WTC11 (cell line): ENCODE measurements at regions not wholly inside any gene's neighbourhood (a gene's known extent, or its start where the extent isn't known, plus 50 kb on each side); places are given as distances from the start of the nearest gene placed in this dataset.

ENCODE experiments used
- ATAC-seq: fragments of 200-7000 bp; cut with Tn5 transposase; 2 replicates; pipeline ENCODE4 v1.10.0; 2021; ENCODE audit warnings: mild to moderate bottlenecking, moderate library complexity
- CTCF ChIA-PET: fragments of 300-600 bp; sonication (Branson Sonifier 250); formaldehyde crosslinking; loops from one replicate; lab custom pipeline; 2021; ENCODE audit warnings: antibody characterized with exemption; lab: Charles Lee
- POLR2A ChIA-PET: fragments of 350-600 bp; sonication (Branson Sonifier 250); formaldehyde crosslinking; loops from one replicate; lab custom pipeline; 2021; ENCODE audit warnings: antibody characterized with exemption; lab: Charles Lee
- DNase-seq: peaks from one replicate; pipeline ENCODE4 v3.0.0; 2021; ENCODE audit warnings: low spot score
- H3K27ac Mint-ChIP-seq: 2 replicates; pipeline ENCODE4 v1.8.0; 2021; ENCODE audit warnings: mixed read lengths
- H3K27me3 Mint-ChIP-seq: 2 replicates; pipeline ENCODE4 v1.8.0; 2021; ENCODE audit warnings: low read depth, mild to moderate bottlenecking, moderate library complexity, mixed read lengths
- H3K36me3 Mint-ChIP-seq: 2 replicates; pipeline ENCODE4 v1.8.0; 2021; ENCODE audit warnings: mixed read lengths
- H3K4me1 Mint-ChIP-seq: 2 replicates; pipeline ENCODE4 v1.8.0; 2022; ENCODE audit warnings: mixed read lengths
- H3K4me3 Mint-ChIP-seq: 2 replicates; pipeline ENCODE4 v1.8.0; 2021; ENCODE audit warnings: mild to moderate bottlenecking, moderate library complexity, mixed read lengths
- H3K9me3 Mint-ChIP-seq: 2 replicates; pipeline ENCODE4 v1.8.0; 2021; ENCODE audit warnings: mixed read lengths
- CBFB ChIP-seq: sonication (generic); formaldehyde crosslinking; IDR thresholded peaks from 2 replicates; pipeline ENCODE4 v1.8.1; 2022; ENCODE audit warnings: mild to moderate bottlenecking, low read depth, missing genetic modification reagents
- FOXP1 ChIP-seq: sonication (generic); formaldehyde crosslinking; IDR thresholded peaks from 2 replicates; pipeline ENCODE4 v1.8.0; 2022; ENCODE audit warnings: missing genetic modification reagents, mild to moderate bottlenecking, moderate library complexity, borderline replicate concordance
- GABPB1 ChIP-seq: sonication (generic); formaldehyde crosslinking; IDR thresholded peaks from 2 replicates; pipeline ENCODE4 v1.8.1; 2023; ENCODE audit warnings: mild to moderate bottlenecking, missing genetic modification reagents
- GRHL2 ChIP-seq: fragments of 250-450 bp; sonication (Bioruptor Pico); IDR thresholded peaks from 2 replicates; pipeline ENCODE4 v1.8.0; 2022; ENCODE audit warnings: mild to moderate bottlenecking, moderate library complexity; ENCODE audit not compliant: insufficient replicate concordance, severe bottlenecking
- MXD4 ChIP-seq: fragments of 250-450 bp; sonication (Bioruptor Pico); IDR thresholded peaks from 2 replicates; pipeline ENCODE4 v1.8.0; 2021; ENCODE audit warnings: mild to moderate bottlenecking, moderate library complexity, borderline replicate concordance
- OVOL2 ChIP-seq: fragments of 250-450 bp; sonication (Bioruptor Pico); IDR thresholded peaks from 2 replicates; pipeline ENCODE4 v1.9.0; 2021; ENCODE audit warnings: mild to moderate bottlenecking, borderline replicate concordance
- SMAD3 ChIP-seq: sonication (generic); formaldehyde crosslinking; IDR thresholded peaks from 2 replicates; pipeline ENCODE4 v1.8.0; 2022; ENCODE audit warnings: missing genetic modification reagents, mild to moderate bottlenecking, borderline replicate concordance
- SOX15 ChIP-seq: fragments of 250-450 bp; sonication (Bioruptor Pico); IDR thresholded peaks from 2 replicates; pipeline ENCODE4 v1.9.0; 2021; ENCODE audit warnings: mild to moderate bottlenecking
- TP53 ChIP-seq: sonication (generic); formaldehyde crosslinking; IDR thresholded peaks from 2 replicates; pipeline ENCODE4 v1.8.1; 2023; ENCODE audit warnings: mild to moderate bottlenecking, missing genetic modification reagents
- ZNF138 ChIP-seq: sonication (generic); formaldehyde crosslinking; conservative IDR thresholded peaks from 2 replicates; pipeline ENCODE4 v1.8.1; 2022; ENCODE audit warnings: mild to moderate bottlenecking, moderate library complexity, missing genetic modification reagents
- ZNF263 ChIP-seq: sonication (generic); formaldehyde crosslinking; IDR thresholded peaks from 2 replicates; pipeline ENCODE4 v1.8.1; 2022; ENCODE audit warnings: low read depth, mild to moderate bottlenecking, moderate library complexity, missing genetic modification reagents
- TF ChIP-seq, protein P1 (sequence below): sonication (generic); formaldehyde crosslinking; IDR thresholded peaks from 2 replicates; pipeline ENCODE4 v1.8.0; 2023; ENCODE audit warnings: missing genetic modification reagents, mild to moderate bottlenecking, borderline replicate concordance
- TF ChIP-seq, protein P2 (sequence below): sonication (generic); formaldehyde crosslinking; IDR thresholded peaks from 2 replicates; pipeline ENCODE4 v1.8.0; 2022; ENCODE audit warnings: missing genetic modification reagents
- TF ChIP-seq, protein P3 (sequence below): fragments of 250-450 bp; sonication (Bioruptor Pico); IDR thresholded peaks from 2 replicates; pipeline ENCODE4 v1.9.0; 2021; ENCODE audit warnings: mild to moderate bottlenecking
- TF ChIP-seq, protein P4 (sequence below): sonication (generic); formaldehyde crosslinking; IDR thresholded peaks from 2 replicates; pipeline ENCODE4 v1.8.0; 2022; ENCODE audit warnings: mild to moderate bottlenecking, missing genetic modification reagents
- TF ChIP-seq, protein P5 (sequence below): sonication (generic); formaldehyde crosslinking; IDR thresholded peaks from 2 replicates; pipeline ENCODE4 v1.8.0; 2022; ENCODE audit warnings: mild to moderate bottlenecking, missing genetic modification reagents
- TF ChIP-seq, protein P6 (sequence below): sonication (generic); formaldehyde crosslinking; IDR thresholded peaks from 2 replicates; pipeline ENCODE4 v1.8.0; 2023; ENCODE audit warnings: missing genetic modification reagents
- TF ChIP-seq, protein P7 (sequence below): fragments of 250-450 bp; sonication (Bioruptor Pico); conservative IDR thresholded peaks from 2 replicates; pipeline ENCODE4 v1.9.0; 2021; ENCODE audit warnings: mild to moderate bottlenecking

DNA sequence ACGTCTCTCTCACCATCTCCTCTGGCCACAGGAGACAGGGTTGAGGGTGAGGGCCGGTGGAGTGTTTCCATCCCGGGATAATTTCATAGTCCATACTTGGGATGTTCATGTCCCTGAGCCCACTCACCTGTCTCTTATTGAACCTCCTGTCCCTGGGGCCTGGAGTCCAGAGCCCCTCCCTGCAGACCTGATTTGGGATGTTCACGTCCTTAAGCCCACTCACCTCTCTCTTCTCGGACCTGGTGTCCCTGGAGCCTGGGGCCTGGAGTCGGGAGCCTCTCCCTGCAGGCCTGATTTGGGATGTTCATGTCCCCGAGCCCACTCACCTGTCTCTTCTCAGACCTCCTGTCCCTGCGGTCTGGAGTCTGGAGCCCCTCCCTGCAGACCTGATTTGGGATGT is 868.2 kb downstream of the BRD1 start:
- no peak for ATAC-seq
- no peaks in the 10 kb centered on the region for H3K36me3 Mint-ChIP-seq
- CTCF ChIA-PET: interaction anchor here (0.7 kb wide), 1 partner anchor 345 kb away, joined by 3 read pairs; no protein-coding TSS in a partner anchor
- no peak for DNase-seq
- POLR2A ChIA-PET: no interaction called here
- H3K9me3 Mint-ChIP-seq: peaks cover 21% of the 10 kb centered on the region
- H3K4me1 Mint-ChIP-seq: peaks cover 23% of the 10 kb centered on the region
- H3K27me3 Mint-ChIP-seq: no peaks in the 10 kb centered on the region
- no peak overlapping the region for H3K27ac Mint-ChIP-seq
- TF ChIP-seq FOXP1 (CRISPR knock-in tag) (no peak), TP53 (CRISPR knock-in tag) (no peak), SOX15 (CRISPR knock-in tag) (no peak), SMAD3 (no peak), MXD4 (no peak), GABPB1 (no peak), CBFB (CRISPR knock-in tag) (no peak)
- TF ChIP-seq, protein P1, sequence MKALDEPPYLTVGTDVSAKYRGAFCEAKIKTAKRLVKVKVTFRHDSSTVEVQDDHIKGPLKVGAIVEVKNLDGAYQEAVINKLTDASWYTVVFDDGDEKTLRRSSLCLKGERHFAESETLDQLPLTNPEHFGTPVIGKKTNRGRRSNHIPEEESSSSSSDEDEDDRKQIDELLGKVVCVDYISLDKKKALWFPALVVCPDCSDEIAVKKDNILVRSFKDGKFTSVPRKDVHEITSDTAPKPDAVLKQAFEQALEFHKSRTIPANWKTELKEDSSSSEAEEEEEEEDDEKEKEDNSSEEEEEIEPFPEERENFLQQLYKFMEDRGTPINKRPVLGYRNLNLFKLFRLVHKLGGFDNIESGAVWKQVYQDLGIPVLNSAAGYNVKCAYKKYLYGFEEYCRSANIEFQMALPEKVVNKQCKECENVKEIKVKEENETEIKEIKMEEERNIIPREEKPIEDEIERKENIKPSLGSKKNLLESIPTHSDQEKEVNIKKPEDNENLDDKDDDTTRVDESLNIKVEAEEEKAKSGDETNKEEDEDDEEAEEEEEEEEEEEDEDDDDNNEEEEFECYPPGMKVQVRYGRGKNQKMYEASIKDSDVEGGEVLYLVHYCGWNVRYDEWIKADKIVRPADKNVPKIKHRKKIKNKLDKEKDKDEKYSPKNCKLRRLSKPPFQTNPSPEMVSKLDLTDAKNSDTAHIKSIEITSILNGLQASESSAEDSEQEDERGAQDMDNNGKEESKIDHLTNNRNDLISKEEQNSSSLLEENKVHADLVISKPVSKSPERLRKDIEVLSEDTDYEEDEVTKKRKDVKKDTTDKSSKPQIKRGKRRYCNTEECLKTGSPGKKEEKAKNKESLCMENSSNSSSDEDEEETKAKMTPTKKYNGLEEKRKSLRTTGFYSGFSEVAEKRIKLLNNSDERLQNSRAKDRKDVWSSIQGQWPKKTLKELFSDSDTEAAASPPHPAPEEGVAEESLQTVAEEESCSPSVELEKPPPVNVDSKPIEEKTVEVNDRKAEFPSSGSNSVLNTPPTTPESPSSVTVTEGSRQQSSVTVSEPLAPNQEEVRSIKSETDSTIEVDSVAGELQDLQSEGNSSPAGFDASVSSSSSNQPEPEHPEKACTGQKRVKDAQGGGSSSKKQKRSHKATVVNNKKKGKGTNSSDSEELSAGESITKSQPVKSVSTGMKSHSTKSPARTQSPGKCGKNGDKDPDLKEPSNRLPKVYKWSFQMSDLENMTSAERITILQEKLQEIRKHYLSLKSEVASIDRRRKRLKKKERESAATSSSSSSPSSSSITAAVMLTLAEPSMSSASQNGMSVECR: no peak
- TF ChIP-seq, protein P2, sequence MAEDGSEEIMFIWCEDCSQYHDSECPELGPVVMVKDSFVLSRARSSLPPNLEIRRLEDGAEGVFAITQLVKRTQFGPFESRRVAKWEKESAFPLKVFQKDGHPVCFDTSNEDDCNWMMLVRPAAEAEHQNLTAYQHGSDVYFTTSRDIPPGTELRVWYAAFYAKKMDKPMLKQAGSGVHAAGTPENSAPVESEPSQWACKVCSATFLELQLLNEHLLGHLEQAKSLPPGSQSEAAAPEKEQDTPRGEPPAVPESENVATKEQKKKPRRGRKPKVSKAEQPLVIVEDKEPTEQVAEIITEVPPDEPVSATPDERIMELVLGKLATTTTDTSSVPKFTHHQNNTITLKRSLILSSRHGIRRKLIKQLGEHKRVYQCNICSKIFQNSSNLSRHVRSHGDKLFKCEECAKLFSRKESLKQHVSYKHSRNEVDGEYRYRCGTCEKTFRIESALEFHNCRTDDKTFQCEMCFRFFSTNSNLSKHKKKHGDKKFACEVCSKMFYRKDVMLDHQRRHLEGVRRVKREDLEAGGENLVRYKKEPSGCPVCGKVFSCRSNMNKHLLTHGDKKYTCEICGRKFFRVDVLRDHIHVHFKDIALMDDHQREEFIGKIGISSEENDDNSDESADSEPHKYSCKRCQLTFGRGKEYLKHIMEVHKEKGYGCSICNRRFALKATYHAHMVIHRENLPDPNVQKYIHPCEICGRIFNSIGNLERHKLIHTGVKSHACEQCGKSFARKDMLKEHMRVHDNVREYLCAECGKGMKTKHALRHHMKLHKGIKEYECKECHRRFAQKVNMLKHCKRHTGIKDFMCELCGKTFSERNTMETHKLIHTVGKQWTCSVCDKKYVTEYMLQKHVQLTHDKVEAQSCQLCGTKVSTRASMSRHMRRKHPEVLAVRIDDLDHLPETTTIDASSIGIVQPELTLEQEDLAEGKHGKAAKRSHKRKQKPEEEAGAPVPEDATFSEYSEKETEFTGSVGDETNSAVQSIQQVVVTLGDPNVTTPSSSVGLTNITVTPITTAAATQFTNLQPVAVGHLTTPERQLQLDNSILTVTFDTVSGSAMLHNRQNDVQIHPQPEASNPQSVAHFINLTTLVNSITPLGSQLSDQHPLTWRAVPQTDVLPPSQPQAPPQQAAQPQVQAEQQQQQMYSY (CRISPR knock-in tag): no peak
- H3K4me3 Mint-ChIP-seq: no peak overlapping the region

DNA sequence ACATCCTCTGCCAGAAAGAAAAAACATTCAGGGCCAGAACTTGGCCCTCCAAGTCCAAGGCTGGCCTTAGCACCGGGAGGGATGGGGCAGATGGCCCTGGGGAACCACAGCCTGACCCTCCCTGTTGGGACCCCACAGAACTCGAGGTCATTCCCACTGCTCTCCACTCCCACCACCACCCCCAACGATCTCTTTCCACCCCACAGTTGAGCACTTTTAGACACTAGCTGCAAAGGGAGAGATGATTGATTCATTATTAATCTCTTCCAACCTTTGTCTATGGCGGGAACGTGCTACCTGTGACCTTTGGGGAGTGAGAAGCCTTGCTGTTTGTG is 869.7 kb downstream of the BRD1 start:
- Mint-ChIP-seq H3K4me1 (peaks cover 15% of the 10 kb centered on the region), H3K36me3 (no peaks in the 10 kb centered on the region), H3K27me3 (peaks cover 6% of the 10 kb centered on the region; the same call in 1 of the 2 replicates), H3K27ac (no peak overlapping the region; the same call in 1 of the 2 replicates), H3K9me3 (peaks cover 11% of the 10 kb centered on the region; the same call in 1 of the 2 replicates), H3K4me3 (no peak overlapping the region)
- ChIA-PET CTCF (no interaction called here), POLR2A (no interaction called here)
- DNase-seq (no peak), ATAC-seq (no peak)
- TF ChIP-seq ZNF138 (CRISPR knock-in tag) (no peak), ZNF263 (no peak), GRHL2 (CRISPR knock-in tag) (no peak), CBFB (CRISPR knock-in tag) (no peak), OVOL2 (CRISPR knock-in tag) (no peak)
- TF ChIP-seq, protein P3, sequence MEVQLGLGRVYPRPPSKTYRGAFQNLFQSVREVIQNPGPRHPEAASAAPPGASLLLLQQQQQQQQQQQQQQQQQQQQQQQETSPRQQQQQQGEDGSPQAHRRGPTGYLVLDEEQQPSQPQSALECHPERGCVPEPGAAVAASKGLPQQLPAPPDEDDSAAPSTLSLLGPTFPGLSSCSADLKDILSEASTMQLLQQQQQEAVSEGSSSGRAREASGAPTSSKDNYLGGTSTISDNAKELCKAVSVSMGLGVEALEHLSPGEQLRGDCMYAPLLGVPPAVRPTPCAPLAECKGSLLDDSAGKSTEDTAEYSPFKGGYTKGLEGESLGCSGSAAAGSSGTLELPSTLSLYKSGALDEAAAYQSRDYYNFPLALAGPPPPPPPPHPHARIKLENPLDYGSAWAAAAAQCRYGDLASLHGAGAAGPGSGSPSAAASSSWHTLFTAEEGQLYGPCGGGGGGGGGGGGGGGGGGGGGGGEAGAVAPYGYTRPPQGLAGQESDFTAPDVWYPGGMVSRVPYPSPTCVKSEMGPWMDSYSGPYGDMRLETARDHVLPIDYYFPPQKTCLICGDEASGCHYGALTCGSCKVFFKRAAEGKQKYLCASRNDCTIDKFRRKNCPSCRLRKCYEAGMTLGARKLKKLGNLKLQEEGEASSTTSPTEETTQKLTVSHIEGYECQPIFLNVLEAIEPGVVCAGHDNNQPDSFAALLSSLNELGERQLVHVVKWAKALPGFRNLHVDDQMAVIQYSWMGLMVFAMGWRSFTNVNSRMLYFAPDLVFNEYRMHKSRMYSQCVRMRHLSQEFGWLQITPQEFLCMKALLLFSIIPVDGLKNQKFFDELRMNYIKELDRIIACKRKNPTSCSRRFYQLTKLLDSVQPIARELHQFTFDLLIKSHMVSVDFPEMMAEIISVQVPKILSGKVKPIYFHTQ (CRISPR knock-in tag): no peak
- TF ChIP-seq, protein P4, sequence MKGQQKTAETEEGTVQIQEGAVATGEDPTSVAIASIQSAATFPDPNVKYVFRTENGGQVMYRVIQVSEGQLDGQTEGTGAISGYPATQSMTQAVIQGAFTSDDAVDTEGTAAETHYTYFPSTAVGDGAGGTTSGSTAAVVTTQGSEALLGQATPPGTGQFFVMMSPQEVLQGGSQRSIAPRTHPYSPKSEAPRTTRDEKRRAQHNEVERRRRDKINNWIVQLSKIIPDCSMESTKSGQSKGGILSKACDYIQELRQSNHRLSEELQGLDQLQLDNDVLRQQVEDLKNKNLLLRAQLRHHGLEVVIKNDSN (CRISPR knock-in tag): no peak
- TF ChIP-seq, protein P5, sequence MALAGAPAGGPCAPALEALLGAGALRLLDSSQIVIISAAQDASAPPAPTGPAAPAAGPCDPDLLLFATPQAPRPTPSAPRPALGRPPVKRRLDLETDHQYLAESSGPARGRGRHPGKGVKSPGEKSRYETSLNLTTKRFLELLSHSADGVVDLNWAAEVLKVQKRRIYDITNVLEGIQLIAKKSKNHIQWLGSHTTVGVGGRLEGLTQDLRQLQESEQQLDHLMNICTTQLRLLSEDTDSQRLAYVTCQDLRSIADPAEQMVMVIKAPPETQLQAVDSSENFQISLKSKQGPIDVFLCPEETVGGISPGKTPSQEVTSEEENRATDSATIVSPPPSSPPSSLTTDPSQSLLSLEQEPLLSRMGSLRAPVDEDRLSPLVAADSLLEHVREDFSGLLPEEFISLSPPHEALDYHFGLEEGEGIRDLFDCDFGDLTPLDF (CRISPR knock-in tag): no peak
- TF ChIP-seq, protein P6, sequence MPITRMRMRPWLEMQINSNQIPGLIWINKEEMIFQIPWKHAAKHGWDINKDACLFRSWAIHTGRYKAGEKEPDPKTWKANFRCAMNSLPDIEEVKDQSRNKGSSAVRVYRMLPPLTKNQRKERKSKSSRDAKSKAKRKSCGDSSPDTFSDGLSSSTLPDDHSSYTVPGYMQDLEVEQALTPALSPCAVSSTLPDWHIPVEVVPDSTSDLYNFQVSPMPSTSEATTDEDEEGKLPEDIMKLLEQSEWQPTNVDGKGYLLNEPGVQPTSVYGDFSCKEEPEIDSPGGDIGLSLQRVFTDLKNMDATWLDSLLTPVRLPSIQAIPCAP (CRISPR knock-in tag): no peak
- TF ChIP-seq, protein P7, sequence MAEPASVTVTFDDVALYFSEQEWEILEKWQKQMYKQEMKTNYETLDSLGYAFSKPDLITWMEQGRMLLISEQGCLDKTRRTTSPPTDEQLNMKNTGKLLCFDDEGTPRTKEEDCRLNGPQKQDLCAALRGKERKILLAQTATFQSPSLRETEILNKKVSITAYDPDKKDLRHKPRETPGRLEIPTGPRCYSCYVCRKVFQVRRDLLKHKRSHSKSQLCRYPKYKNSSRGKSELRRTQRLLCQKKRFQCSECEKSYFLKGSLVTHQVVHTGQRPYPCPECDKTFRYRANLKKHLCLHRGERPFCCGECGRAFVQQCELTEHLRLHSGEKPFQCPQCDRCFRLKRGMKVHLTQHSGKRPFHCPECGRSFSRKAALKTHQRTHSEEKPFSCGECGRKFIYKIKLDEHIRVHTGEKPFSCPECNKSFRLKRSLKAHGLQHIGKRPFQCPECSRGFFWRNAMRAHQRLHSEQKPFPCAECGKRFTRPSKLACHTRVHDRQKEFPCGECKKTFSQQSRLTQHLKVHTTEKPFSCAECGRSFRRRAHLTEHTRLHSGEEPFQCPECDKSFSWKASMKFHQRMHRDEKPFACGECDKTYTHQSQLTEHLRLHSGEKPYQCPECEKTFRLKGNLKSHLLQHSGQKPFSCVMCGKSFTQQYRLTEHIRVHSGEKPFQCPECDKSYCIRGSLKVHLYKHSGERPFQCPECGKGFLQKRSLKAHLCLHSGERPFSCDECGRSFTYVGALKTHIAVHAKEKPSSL (CRISPR knock-in tag): no peak
